Coronary artery (tissue), 2 donors: ENCODE measurements at regions not wholly inside any gene's neighbourhood (a gene's known extent, or its start where the extent isn't known, plus 50 kb on each side); places are given as distances from the start of the nearest gene placed in this dataset.
A peak's percentile ranks its signal among the peaks of the same experiment; 100 is the strongest.

Source experiments
- DNase-seq: peaks from one replicate; pipeline ENCODE4 v3.0.0-alpha.2; 2017; ENCODE audit warnings: low spot score
- H3K27ac ChIP-seq, 2 donors: fragments of 200-600 bp; sonication (generic); one replicate each; pipeline ENCODE4 v1.5.1; 2016 to 2019
- H3K4me3 ChIP-seq: fragments of 200-600 bp; sonication (generic); 2 replicates; pipeline ENCODE4 v1.5.1; 2016; ENCODE audit warnings: mild to moderate bottlenecking, moderate library complexity
- CTCF ChIP-seq: fragments of 200-600 bp; sonication (generic); IDR thresholded peaks from one replicate; pipeline ENCODE4 v1.5.1; 2019; ENCODE audit warnings: antibody characterized with exemption

GRCh38 chr1:81420760-81421159, 380.0 kb upstream of the ADGRL2 start:
- no peak for TF ChIP-seq CTCF
- H3K4me3 ChIP-seq: no peak overlapping the region
- DNase-seq: no peak
- no peak overlapping the region for H3K27ac ChIP-seq

GRCh38 chr1:81414488-81415015, 386.2 kb upstream of the ADGRL2 start:
- Histone ChIP-seq H3K27ac (no peak overlapping the region), H3K4me3 (peak overlapping the region; percentile 29)
- peak; percentile 75 for DNase-seq
- peak; percentile 74 for TF ChIP-seq CTCF

- H3K4me3 ChIP-seq: no peak overlapping the region
- TF ChIP-seq CTCF: no peak
- H3K27ac ChIP-seq: no peak overlapping the region
- no peak for DNase-seq
Observed at GRCh38 chr1:81412954-81413353, 387.8 kb upstream of the ADGRL2 start.

- Histone ChIP-seq H3K4me3 (no peak overlapping the region), H3K27ac (no peak overlapping the region)
- no peak for DNase-seq
- no peak for TF ChIP-seq CTCF
Observed at GRCh38 chr1:81410941-81411340, 389.8 kb upstream of the ADGRL2 start.

GRCh38 chr1:81410351-81410750, 390.4 kb upstream of the ADGRL2 start:
- DNase-seq: no peak
- Histone ChIP-seq H3K27ac (no peak overlapping the region), H3K4me3 (no peak overlapping the region)
- no peak for TF ChIP-seq CTCF

GRCh38 chr1:81409780-81410274, 390.9 kb upstream of the ADGRL2 start:
- TF ChIP-seq CTCF: no peak
- no peak overlapping the region for H3K4me3 ChIP-seq
- no peak overlapping the region for H3K27ac ChIP-seq
- no peak for DNase-seq

GRCh38 chr1:81409262-81409661, 391.5 kb upstream of the ADGRL2 start:
- Histone ChIP-seq H3K27ac (no peak overlapping the region), H3K4me3 (no peak overlapping the region)
- DNase-seq: no peak
- no peak for TF ChIP-seq CTCF
